HCT116 (cell line): ENCODE measurements at regions not wholly inside any gene's neighbourhood (a gene's known extent, or its start where the extent isn't known, plus 50 kb on each side); places are given as distances from the start of the nearest gene placed in this dataset.

Source experiments
- ATAC-seq: fragments of 200-7000 bp; cut with Tn5 transposase; 2 replicates; pipeline ENCODE4 v1.9.1; 2020; ENCODE audit warnings: mild to moderate bottlenecking, moderate library complexity
- BruUV-seq: library from RNA; stranded (reverse); fragments of 400-500 nt; replicated peaks from 2 replicates; lab custom pipeline; 2021; lab: Mats Ljungman, UMichigan
- CTCF ChIA-PET: fragments of 300-600 bp; sonication (Branson Sonifier 250); formaldehyde crosslinking; loops from one replicate; lab custom pipeline; 2021; ENCODE audit warnings: antibody characterized with exemption; lab: Charles Lee
- POLR2A ChIA-PET: fragments of 300-600, 350-600 bp; sonication (Branson Sonifier 250); formaldehyde crosslinking; loops from one replicate; lab custom pipeline; 2021; ENCODE audit warnings: antibody characterized with exemption; lab: Charles Lee
- RAD21 ChIA-PET, 2 experiments: fragments of 300-600 bp; sonication (Branson Sonifier 250); formaldehyde crosslinking; loops; one replicate each; lab custom pipeline; 2023; ENCODE audit warnings: low total read pairs in 2 of 2; ENCODE audit not compliant: uncharacterized antibody in 2 of 2, unreplicated experiment in 2 of 2, low non-redundant PET in 1 of 2; lab: Charles Lee
- DNase-seq: peaks from one replicate; pipeline ENCODE4 v3.0.0-alpha.2; 2010; ENCODE audit warnings: low read depth, low spot score
- H2AFZ ChIP-seq: fragments of 200-600 bp; shearing (Covaris generic), sonication (generic); 2 replicates; pipeline ENCODE4 v1.6.1; 2017; ENCODE audit warnings: low read depth, mixed run types, mixed read lengths, antibody characterized with exemption, low read length; ENCODE audit not compliant: poor library complexity, severe bottlenecking
- H3K27ac ChIP-seq: 2 replicates; pipeline ENCODE4 v1.5.1; 2012; ENCODE audit warnings: low read depth, low read length
- H3K27me3 ChIP-seq: fragments of 200-600 bp; sonication (generic); 2 replicates; pipeline ENCODE4 v1.6.1; 2016; ENCODE audit warnings: mixed run types, low read length, mixed read lengths; ENCODE audit not compliant: insufficient read depth
- H3K36me3 ChIP-seq, 2 experiments: fragments of 200-500 bp in 1 of 2; fragments of 200-600 bp in 1 of 2; sonication (Bioruptor generic) in 1 of 2; sonication (generic) in 1 of 2; 2 replicates each; pipeline versions ENCODE4 v1.5.1 to v1.6.1; 2014 to 2016; ENCODE audit warnings: low read length in 2 of 2, inconsistent platforms in 1 of 2, mixed read lengths in 1 of 2, mixed run types in 1 of 2; ENCODE audit not compliant: insufficient read depth in 2 of 2, control insufficient read depth in 1 of 2
- H3K4me1 ChIP-seq, 2 experiments: fragments of 200-600 bp in 1 of 2; sonication (generic) in 1 of 2; 2 replicates each; pipeline versions ENCODE4 v1.5.1 to v1.6.1; 2012 to 2017; ENCODE audit warnings: low read length in 2 of 2, inconsistent platforms in 1 of 2, mild to moderate bottlenecking in 1 of 2, mixed read lengths in 1 of 2, mixed run types in 1 of 2, moderate library complexity in 1 of 2; ENCODE audit not compliant: insufficient read depth in 2 of 2, control insufficient read depth in 1 of 2
- H3K4me2 ChIP-seq: fragments of 200-600 bp; sonication (generic); 2 replicates; pipeline ENCODE4 v1.6.1; 2017; ENCODE audit warnings: mixed run types, low read length, mixed read lengths
- H3K4me3 ChIP-seq, 2 experiments: fragments of 200-600 bp in 1 of 2; sonication (generic) in 1 of 2; replicated peaks in 1 of 2; 2 replicates each; pipeline ENCODE4 v1.5.1; 2011 to 2016; ENCODE audit warnings: low read length in 2 of 2, control low read depth in 1 of 2, low read depth in 1 of 2, mild to moderate bottlenecking in 1 of 2, mixed read lengths in 1 of 2, mixed run types in 1 of 2
- H3K79me2 ChIP-seq: fragments of 200-600 bp; sonication (generic); 2 replicates; pipeline ENCODE4 v1.6.1; 2017; ENCODE audit warnings: mild to moderate bottlenecking, mixed run types, low read length, moderate library complexity, mixed read lengths; ENCODE audit not compliant: insufficient read depth
- H3K9ac ChIP-seq: fragments of 200-600 bp; sonication (generic); 2 replicates; pipeline ENCODE4 v1.6.1; 2016; ENCODE audit warnings: low read length, mixed read lengths
- H3K9me2 ChIP-seq: fragments of 200-600 bp; sonication (generic), shearing (Covaris generic); 2 replicates; pipeline ENCODE4 v1.6.1; 2017; ENCODE audit warnings: mixed run types, mild to moderate bottlenecking, moderate library complexity; ENCODE audit not compliant: insufficient read depth
- H3K9me3 ChIP-seq, 2 experiments: fragments of 200-500 bp in 1 of 2; fragments of 200-600 bp in 1 of 2; sonication (Bioruptor generic) in 1 of 2; sonication (generic) in 1 of 2; 2 replicates each; pipeline ENCODE4 v1.6.1; 2014 to 2017; ENCODE audit warnings: low read length in 2 of 2, mixed read lengths in 2 of 2, inconsistent platforms in 1 of 2, low read depth in 1 of 2, mild to moderate bottlenecking in 1 of 2, mixed run types in 1 of 2, moderate library complexity in 1 of 2; ENCODE audit not compliant: control insufficient read depth in 1 of 2, insufficient read depth in 1 of 2
- H4K20me1 ChIP-seq: fragments of 200-600 bp; sonication (generic), shearing (Covaris generic); 2 replicates; pipeline ENCODE4 v1.6.1; 2017; ENCODE audit warnings: mixed run types, mild to moderate bottlenecking, moderate library complexity; ENCODE audit not compliant: insufficient read depth
- CEBPB ChIP-seq: IDR thresholded peaks from 2 replicates; pipeline ENCODE4 v1.6.1; 2012; ENCODE audit warnings: low read depth
- EGR1 ChIP-seq: IDR thresholded peaks from 2 replicates; pipeline ENCODE4 v1.6.1; 2012; ENCODE audit warnings: low read depth
- ELF1 ChIP-seq: IDR thresholded peaks from 2 replicates; pipeline ENCODE4 v1.6.1; 2012; ENCODE audit warnings: low read depth, borderline replicate concordance
- EZH2 ChIP-seq: fragments of 200-600 bp; sonication (generic); IDR thresholded peaks from 2 replicates; pipeline ENCODE4 v1.6.1; 2017; ENCODE audit warnings: antibody characterized with exemption, mixed run types
- POLR2AphosphoS5 ChIP-seq: IDR thresholded peaks from 2 replicates; pipeline ENCODE4 v1.6.1; 2011; ENCODE audit warnings: mild to moderate bottlenecking, low read depth, low read length, moderate library complexity
- SRF ChIP-seq: IDR thresholded peaks from 2 replicates; pipeline ENCODE4 v1.6.1; 2012; ENCODE audit warnings: low read depth
- TCF7L2 ChIP-seq: IDR thresholded peaks from 2 replicates; pipeline ENCODE4 v1.7.0; 2011; ENCODE audit warnings: borderline replicate concordance, inconsistent platforms; ENCODE audit not compliant: insufficient read depth, insufficient read length; ENCODE audit errors: extremely low read depth
- YY1 ChIP-seq: IDR thresholded peaks from 2 replicates; pipeline ENCODE4 v1.6.1; 2011; ENCODE audit warnings: low read length, low read depth, moderate library complexity, mild to moderate bottlenecking; ENCODE audit not compliant: insufficient replicate concordance; ENCODE audit errors: extremely low read depth
- ZFX ChIP-seq: fragments of 450-650 bp; IDR thresholded peaks from 2 replicates; pipeline ENCODE4 v1.6.1; 2017
- intact Hi-C: fragments of 100-400 bp; cut with micrococcal nuclease; formaldehyde crosslinking; loops from 2 replicates; pipeline ENCODE4 v1.10.0; 2022
- TF ChIP-seq, protein P1 (sequence below): IDR thresholded peaks from 2 replicates; pipeline ENCODE4 v1.6.1; 2011; ENCODE audit warnings: mild to moderate bottlenecking, low read length, moderate library complexity; ENCODE audit not compliant: insufficient replicate concordance; ENCODE audit errors: extremely low read depth
- TF ChIP-seq, protein P2 (sequence below): IDR thresholded peaks from 2 replicates; pipeline ENCODE4 v1.6.1; 2012; ENCODE audit warnings: low read depth
- TF ChIP-seq, protein P3 (sequence below), 3 experiments: fragments of 200-600 bp in 1 of 3; sonication (generic) in 1 of 3; IDR thresholded peaks in 2 of 3; conservative IDR thresholded peaks in 1 of 3; 2 replicates each; pipeline ENCODE4 v1.5.1; 2012 to 2017; ENCODE audit warnings: low read depth in 2 of 3, low read length in 2 of 3, antibody characterized with exemption in 1 of 3, borderline replicate concordance in 1 of 3, control low read depth in 1 of 3, mild to moderate bottlenecking in 1 of 3, mixed read lengths in 1 of 3, mixed run types in 1 of 3, moderate library complexity in 1 of 3; ENCODE audit not compliant: insufficient read depth in 1 of 3
- TF ChIP-seq, protein P4 (sequence below): IDR thresholded peaks from 2 replicates; pipeline ENCODE4 v1.6.1; 2012
- TF ChIP-seq, protein P5 (sequence below): IDR thresholded peaks from 2 replicates; pipeline ENCODE4 v1.6.1; 2012

DNA sequence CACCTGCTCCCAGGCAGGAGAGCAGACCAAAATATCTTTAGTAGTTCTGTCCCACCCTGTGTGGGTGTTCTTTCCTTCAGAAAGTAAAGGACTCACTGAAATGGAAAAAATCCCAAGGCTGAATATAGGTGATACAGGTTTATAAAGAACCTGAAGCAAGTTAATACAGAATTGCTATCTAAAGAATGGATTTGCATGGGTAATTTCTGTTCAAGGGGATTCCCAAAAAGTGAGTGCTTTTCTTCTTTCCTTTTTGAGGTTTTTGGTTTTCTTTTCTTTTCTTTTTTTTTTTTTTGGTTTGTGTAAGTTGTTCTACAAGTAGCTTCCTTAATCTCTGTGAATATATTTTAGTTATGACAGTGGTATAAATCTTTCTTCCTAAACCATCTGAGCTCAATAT is 560.7 kb upstream of the BOD1L1 start:
- BruUV-seq = no TSS peak
- intact Hi-C loops = no loop called here
- POLR2A ChIA-PET = no interaction called here

DNA sequence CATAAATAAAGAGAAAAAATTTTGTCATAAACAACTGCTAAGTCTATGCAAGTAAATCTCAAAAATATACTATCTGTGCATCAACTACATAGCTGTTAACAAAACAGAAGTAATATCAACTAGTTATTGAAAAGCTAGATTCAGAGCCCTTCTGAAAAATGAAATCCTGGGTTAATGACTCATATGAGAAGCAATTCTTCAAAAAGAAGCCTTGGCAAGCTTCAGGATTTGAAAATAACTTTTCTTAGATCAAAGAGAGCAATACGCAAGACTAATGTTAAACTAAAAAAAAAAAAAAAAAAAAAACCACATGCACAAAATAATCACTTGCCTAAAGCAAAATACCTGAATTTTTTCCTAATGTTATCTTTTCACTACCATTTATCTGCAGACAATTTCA is 566.1 kb upstream of the BOD1L1 start:
- H3K4me3 ChIP-seq = no peak overlapping the region
- peaks cover 0 to 16% of the 10 kb centered on the region in 2 experiments; a peak in 3 of 4 replicates for H3K9me3 ChIP-seq
- no peaks in the 10 kb centered on the region for H3K9me2 ChIP-seq
- intact Hi-C loops = no loop called here
- no peaks in the 10 kb centered on the region for H3K79me2 ChIP-seq
- no peak for ATAC-seq
- H3K36me3 ChIP-seq = no peaks in the 10 kb centered on the region
- ChIA-PET POLR2A (no interaction called here), RAD21 (no interaction called here), CTCF (no interaction called here)
- no peak overlapping the region for H2AFZ ChIP-seq
- H3K4me1 ChIP-seq = no peaks in the 10 kb centered on the region
- H3K9ac ChIP-seq = no peak overlapping the region
- no TSS peak for BruUV-seq
- no peak for DNase-seq
- H3K4me2 ChIP-seq = no peak overlapping the region
- H3K27me3 ChIP-seq = no peaks in the 10 kb centered on the region
- H4K20me1 ChIP-seq = no peaks in the 10 kb centered on the region
- no peak overlapping the region for H3K27ac ChIP-seq
- TF ChIP-seq, protein P1, sequence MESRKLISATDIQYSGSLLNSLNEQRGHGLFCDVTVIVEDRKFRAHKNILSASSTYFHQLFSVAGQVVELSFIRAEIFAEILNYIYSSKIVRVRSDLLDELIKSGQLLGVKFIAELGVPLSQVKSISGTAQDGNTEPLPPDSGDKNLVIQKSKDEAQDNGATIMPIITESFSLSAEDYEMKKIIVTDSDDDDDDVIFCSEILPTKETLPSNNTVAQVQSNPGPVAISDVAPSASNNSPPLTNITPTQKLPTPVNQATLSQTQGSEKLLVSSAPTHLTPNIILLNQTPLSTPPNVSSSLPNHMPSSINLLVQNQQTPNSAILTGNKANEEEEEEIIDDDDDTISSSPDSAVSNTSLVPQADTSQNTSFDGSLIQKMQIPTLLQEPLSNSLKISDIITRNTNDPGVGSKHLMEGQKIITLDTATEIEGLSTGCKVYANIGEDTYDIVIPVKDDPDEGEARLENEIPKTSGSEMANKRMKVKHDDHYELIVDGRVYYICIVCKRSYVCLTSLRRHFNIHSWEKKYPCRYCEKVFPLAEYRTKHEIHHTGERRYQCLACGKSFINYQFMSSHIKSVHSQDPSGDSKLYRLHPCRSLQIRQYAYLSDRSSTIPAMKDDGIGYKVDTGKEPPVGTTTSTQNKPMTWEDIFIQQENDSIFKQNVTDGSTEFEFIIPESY = no peak
- TF ChIP-seq ZFX = no peak
- TF ChIP-seq, protein P2, sequence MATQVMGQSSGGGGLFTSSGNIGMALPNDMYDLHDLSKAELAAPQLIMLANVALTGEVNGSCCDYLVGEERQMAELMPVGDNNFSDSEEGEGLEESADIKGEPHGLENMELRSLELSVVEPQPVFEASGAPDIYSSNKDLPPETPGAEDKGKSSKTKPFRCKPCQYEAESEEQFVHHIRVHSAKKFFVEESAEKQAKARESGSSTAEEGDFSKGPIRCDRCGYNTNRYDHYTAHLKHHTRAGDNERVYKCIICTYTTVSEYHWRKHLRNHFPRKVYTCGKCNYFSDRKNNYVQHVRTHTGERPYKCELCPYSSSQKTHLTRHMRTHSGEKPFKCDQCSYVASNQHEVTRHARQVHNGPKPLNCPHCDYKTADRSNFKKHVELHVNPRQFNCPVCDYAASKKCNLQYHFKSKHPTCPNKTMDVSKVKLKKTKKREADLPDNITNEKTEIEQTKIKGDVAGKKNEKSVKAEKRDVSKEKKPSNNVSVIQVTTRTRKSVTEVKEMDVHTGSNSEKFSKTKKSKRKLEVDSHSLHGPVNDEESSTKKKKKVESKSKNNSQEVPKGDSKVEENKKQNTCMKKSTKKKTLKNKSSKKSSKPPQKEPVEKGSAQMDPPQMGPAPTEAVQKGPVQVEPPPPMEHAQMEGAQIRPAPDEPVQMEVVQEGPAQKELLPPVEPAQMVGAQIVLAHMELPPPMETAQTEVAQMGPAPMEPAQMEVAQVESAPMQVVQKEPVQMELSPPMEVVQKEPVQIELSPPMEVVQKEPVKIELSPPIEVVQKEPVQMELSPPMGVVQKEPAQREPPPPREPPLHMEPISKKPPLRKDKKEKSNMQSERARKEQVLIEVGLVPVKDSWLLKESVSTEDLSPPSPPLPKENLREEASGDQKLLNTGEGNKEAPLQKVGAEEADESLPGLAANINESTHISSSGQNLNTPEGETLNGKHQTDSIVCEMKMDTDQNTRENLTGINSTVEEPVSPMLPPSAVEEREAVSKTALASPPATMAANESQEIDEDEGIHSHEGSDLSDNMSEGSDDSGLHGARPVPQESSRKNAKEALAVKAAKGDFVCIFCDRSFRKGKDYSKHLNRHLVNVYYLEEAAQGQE = no peak
- TF ChIP-seq, protein P3, sequence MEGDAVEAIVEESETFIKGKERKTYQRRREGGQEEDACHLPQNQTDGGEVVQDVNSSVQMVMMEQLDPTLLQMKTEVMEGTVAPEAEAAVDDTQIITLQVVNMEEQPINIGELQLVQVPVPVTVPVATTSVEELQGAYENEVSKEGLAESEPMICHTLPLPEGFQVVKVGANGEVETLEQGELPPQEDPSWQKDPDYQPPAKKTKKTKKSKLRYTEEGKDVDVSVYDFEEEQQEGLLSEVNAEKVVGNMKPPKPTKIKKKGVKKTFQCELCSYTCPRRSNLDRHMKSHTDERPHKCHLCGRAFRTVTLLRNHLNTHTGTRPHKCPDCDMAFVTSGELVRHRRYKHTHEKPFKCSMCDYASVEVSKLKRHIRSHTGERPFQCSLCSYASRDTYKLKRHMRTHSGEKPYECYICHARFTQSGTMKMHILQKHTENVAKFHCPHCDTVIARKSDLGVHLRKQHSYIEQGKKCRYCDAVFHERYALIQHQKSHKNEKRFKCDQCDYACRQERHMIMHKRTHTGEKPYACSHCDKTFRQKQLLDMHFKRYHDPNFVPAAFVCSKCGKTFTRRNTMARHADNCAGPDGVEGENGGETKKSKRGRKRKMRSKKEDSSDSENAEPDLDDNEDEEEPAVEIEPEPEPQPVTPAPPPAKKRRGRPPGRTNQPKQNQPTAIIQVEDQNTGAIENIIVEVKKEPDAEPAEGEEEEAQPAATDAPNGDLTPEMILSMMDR (IDR thresholded peaks at IDR 0.05 in 2 of 3, conservative IDR thresholded peaks at IDR 0.05 in 1 of 3; ENCODE audit: borderline replicate concordance in 1 of 3, insufficient read depth in 1 of 3, low read depth in 2 of 3, low read length in 2 of 3) = no peak
- TF ChIP-seq CEBPB = no peak
- TF ChIP-seq POLR2AphosphoS5 = no peak
- TF ChIP-seq, protein P4, sequence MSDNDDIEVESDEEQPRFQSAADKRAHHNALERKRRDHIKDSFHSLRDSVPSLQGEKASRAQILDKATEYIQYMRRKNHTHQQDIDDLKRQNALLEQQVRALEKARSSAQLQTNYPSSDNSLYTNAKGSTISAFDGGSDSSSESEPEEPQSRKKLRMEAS = no peak
- TF ChIP-seq, protein P5, sequence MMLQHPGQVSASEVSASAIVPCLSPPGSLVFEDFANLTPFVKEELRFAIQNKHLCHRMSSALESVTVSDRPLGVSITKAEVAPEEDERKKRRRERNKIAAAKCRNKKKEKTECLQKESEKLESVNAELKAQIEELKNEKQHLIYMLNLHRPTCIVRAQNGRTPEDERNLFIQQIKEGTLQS = no peak
- TF ChIP-seq YY1 = no peak
- TF ChIP-seq ELF1 = no peak
- TF ChIP-seq SRF = no peak

More for the DNA sequence above, 560.7 kb upstream of the BOD1L1 start:
- H3K4me2 ChIP-seq = no peak overlapping the region
- H3K27me3 ChIP-seq = no peaks in the 10 kb centered on the region
- no peak overlapping the region for H3K4me3 ChIP-seq
- no peak overlapping the region for H3K9ac ChIP-seq
- H3K4me1 ChIP-seq = no peaks in the 10 kb centered on the region
- no peaks in the 10 kb centered on the region for H3K36me3 ChIP-seq
- H3K27ac ChIP-seq = no peak overlapping the region
- H3K9me3 ChIP-seq = peaks cover 0 to 9% of the 10 kb centered on the region in 2 experiments; a peak in 2 of 4 replicates
- CTCF ChIA-PET = no interaction called here
- H4K20me1 ChIP-seq = no peaks in the 10 kb centered on the region
- no peaks in the 10 kb centered on the region for H3K9me2 ChIP-seq
- ATAC-seq (no peak), DNase-seq (no peak)
- no peak overlapping the region for H2AFZ ChIP-seq
- TF ChIP-seq EGR1 = no peak
- no peak for TF ChIP-seq EZH2
- no peak for TF ChIP-seq TCF7L2
- RAD21 ChIA-PET = no interaction called here
- H3K79me2 ChIP-seq = no peaks in the 10 kb centered on the region
